ENCODE measurements at regions not wholly inside any gene's neighbourhood (a gene's known extent, or its start where the extent isn't known, plus 50 kb on each side); places are given as distances from the start of the nearest gene placed in this dataset.
A peak's percentile ranks its signal among the peaks of the same experiment; 100 is the strongest.
"Not testable (repeated sequence)": the region's sequence is repeated elsewhere in the genome, so short reads cannot be mapped to it uniquely, and the experiment has no call there.

DNA sequence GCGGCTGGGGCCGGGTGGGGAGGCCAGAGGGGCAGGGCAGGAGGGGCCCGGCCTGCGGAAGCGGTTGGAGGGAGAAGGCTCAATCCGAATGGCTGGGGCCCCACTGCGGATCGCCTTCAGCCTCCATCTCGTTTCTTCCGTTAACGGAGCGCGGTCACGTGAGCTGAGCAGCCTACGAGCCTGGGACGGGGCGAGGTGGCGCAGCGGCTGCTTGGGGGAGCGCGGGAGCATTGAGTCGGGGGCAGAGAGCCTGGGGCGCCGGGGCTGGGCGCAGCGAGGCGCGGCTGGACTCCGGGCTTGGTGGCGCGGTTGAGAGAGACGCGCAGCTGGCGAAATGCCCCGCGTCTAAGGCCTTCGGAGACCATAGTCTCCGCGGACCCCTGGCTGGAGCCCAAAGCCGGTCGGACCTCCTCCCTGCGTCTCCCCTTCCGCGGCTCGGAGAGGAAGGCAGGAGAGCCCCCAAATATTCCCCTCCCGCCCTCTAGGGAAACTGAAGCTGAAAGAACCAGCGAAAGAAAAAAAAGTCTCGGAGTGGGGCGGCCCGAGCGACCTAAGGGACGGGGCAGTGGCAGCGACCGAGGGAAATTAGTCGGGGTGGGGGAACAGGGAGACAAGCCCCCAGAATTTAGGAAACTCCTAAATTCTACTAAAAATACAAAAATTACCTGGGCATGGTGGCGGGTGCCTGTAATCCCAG lies 94.7 kb upstream of the PLEKHM1 start:
- in situ Hi-C loops (cut with HindIII; ENCODE audit: low pct_ligation_motif_present, low pct_unique_long_range_greater_than_20kb, low sequenced_read_pairs), result not testable (repeated sequence)
- peak; percentile 89 for DNase-seq

DNA sequence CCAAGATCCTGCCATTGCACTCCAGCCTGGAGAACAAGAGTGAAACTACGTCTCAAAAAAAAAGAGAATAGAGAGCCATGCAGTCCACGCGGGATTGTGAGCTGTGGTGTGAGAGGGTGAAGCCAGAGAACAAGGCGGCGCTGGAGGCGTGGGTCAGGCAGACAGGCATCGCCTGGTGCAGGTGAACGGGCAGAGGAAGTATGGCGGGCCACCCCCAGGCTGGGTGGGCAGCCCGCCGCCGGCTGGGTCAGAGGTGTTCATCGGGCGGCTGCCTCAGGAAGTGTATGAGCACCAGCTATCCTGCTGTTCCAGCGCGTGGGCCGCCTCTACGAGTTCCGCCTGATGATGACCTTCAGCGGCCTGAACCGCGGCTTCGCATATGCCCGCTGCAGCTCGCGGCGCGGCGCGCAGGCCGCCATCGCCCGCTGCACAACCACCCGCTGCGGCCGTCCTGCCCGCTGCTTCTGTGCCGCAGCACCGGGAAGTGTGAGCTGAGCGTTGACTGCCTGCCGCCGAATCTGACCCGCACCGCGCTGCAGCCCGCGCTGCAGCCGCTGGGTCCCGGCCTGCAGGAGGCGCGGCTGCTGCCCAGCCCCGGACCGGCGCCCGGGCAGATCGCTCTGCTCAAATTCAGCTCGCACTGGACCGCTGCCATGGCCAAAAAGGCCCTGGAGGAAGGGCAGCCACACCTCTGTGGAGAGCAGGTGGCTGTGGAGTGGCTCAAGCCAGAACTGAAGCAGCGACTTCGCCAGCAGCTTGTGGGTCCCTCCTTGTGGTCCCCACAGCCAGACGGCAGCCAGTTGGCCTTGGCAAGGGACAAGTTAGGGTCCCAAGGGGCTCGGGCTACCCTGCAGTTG lies 95.5 kb upstream of the PLEKHM1 start:
- DNase-seq, result peak; percentile 66
- in situ Hi-C loops (cut with HindIII; ENCODE audit: low pct_ligation_motif_present, low pct_unique_long_range_greater_than_20kb, low sequenced_read_pairs), result not testable (repeated sequence)

DNA sequence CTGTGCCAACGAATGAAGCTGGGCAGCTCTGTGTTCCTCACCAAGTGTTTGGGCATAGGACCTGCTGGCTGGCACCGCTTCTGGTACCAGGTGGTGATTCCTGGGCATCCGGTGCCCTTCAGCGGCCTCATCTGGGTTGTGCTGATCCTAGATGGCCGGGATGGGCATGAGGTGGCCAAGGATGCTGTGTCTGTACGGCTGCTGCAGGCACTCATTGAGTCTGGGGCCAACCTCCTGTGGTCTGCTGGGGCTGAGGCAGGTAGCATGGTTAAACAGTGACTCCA lies 96.1 kb upstream of the PLEKHM1 start:
- DNase-seq; in situ Hi-C loops (cut with HindIII; ENCODE audit: low pct_ligation_motif_present, low pct_unique_long_range_greater_than_20kb, low sequenced_read_pairs): not testable (repeated sequence)

DNA sequence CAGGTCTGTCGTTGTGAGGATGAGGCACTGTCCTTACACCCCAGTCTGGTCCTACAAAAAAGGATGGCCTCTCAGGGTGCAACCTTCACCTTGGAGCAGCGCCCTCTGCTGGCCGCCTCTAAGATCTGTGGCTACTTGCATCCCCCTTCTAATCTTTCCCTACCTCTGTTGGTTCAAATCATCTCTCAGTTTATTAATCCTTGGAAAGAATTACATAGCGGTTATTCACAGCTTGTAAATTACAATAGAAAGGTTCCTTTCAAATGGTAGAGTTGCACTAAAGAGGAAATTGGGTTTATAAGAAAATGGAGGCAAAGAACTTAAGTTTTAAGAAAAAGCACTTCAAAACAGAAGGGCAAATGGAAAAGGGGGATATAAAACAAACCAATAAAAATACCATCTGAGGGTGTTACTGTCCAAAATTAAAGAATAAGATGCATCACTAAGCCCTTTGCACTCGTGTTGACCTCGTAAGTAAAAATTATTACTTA lies 102.0 kb upstream of the PLEKHM1 start:
- in situ Hi-C loops (cut with HindIII; ENCODE audit: low pct_ligation_motif_present, low pct_unique_long_range_greater_than_20kb, low sequenced_read_pairs), result not testable (repeated sequence)
- peak; percentile 75 for DNase-seq

DNA sequence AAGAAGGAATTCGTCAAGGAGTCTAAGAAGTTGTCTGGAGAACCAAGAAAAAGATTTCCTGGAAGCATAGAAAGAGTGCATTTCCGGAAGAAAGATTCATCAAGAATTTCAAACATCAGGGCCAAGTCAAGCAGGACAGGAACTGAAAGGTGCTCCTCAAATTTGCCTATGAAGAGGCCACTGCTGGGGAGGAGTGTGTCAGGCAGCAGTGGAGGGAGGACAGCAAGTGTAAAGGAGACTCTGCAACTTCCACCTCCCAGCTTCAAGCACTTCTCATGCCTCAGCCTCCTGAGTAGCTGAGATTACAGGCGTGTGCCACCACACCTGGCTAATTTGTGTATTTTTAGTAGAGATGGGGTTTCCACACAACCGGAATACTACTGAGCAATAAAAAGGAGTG lies 105.8 kb upstream of the PLEKHM1 start:
- in situ Hi-C loops (cut with HindIII; ENCODE audit: low pct_ligation_motif_present, low pct_unique_long_range_greater_than_20kb, low sequenced_read_pairs); DNase-seq: not testable (repeated sequence)

DNA sequence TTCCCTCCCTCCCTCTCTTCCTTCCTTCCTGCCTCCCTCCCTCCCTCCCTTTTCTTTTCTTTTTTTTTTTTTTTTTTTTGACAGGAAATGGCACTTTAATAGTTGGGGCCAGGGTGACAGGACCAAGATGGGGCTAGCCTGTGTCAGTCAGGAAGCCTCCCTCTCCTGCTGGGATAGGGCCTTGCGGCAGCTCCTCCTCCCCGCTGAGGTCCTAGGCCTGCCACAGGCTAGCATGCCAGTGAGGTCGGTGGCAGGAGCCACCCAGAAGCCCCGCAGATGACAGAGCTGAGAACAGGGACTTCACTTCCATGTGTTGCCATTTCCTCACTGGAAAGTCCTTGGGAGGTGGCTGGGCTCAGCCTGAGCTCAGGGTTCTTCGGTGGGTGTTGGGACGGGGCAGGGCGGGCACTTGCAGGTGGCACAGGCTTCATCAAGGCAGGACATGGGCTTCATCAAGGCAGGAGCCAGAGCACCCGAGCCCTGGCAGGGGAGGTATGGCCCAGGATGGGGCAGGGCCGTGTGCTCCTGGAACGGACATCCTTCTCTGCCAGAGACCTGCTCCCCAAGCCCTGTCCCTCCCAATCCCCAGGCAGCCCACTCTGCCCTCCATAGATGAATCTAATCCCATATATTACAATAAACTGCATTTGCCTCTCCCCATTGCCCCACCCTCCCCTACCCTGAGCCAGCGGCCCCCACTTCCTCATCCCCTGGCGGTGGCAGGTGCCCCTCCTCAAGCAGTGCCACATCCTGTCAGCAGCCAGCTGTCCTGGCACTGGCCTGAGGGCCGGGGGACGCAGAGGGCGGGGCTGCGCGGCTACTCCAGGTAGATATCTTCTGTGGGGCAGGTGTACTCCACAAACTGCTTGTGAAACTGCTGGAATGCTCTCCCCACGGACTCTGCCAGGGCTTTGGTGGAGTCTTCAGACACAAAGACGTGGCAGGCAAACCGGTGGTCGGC lies 109.8 kb upstream of the PLEKHM1 start:
- DNase-seq; in situ Hi-C loops (cut with HindIII; ENCODE audit: low pct_ligation_motif_present, low pct_unique_long_range_greater_than_20kb, low sequenced_read_pairs): not testable (repeated sequence)

DNA sequence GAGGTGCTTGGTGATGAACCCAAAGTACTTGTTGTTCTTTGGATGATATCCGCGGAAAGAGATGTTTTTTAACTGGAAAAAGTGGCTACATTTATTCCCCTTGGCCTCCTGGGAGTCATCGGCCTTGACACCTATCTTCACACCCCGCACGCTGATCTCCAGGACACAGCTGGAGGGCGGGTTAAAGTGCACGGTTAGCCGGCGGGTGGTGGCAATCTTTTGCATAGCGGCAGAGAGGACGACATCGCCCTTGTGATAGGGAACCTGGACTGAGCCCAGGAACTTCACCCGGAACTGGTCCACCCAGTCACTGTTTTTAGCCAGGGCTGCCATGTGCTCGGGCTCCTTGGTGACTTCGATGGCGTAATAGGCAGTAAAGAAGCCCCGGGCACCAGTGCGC lies 110.5 kb upstream of the PLEKHM1 start:
- DNase-seq; in situ Hi-C loops (cut with HindIII; ENCODE audit: low pct_ligation_motif_present, low pct_unique_long_range_greater_than_20kb, low sequenced_read_pairs): not testable (repeated sequence)

DNA sequence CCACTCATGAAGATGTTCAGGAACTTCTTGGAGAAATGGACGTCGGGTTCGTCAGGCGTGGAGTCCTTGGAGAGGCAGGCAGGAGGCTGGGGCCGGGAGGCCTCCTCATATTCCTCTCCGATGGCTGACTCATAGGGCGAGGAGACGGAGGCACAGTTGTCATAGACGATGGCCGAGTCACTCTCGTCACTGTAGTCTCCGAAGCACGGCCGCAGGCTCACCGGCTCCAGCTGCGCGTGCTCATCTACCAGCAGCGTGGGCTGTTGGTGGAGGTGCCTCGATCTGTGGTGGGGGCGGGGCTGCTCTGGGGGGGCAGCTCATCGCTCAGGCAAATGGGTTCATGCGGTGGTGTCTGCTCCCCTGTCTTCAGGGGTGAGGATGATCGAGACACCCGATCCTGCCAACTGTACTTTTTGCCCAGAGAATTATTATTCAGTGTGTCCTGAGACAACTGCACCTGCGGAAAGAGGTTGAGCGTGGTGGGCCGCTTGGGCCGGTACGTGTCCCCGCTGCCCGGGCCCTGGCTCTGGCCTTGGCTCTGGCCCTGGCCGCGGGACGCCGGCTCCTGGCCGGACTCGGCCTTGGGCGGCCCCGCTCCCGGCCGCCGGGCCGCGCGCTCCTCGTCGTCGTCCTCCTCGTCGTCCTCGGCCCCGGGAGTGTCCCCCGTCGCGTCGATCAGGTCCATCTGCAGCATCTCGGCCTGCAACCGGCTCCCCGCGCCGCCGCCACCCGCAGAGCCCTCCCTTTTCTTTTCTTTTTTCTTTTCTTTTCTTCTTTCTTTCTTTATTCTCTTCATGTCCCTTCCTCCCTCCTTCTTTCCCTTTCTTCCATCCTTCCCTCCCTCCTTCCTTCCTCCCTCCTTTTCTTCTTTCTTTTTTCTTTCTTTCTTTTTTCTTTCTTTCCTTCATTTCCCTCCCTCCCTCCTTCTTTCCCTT lies 111.4 kb upstream of the PLEKHM1 start:
- DNase-seq; in situ Hi-C loops (cut with HindIII; ENCODE audit: low pct_ligation_motif_present, low pct_unique_long_range_greater_than_20kb, low sequenced_read_pairs): not testable (repeated sequence)

DNA sequence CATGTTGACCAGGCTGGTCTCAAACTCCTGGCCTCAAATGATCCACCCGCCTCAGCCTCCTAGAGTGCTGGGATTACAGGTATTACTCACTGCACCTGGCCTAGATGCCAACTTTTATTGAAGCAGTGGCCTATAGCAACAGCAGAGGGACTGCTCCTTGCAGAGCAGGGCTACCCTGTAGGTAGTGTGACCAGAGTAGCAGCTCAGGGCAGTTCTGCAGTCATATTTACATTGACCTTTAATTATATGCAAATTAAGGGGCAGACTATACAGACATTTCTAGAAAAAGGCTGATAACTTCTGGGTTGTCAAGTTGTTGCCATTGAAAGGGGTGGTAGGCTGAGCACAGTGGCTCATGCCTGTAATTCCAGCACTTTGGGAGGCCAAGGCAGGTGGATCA lies 115.2 kb upstream of the PLEKHM1 start:
- in situ Hi-C loops (cut with HindIII; ENCODE audit: low pct_ligation_motif_present, low pct_unique_long_range_greater_than_20kb, low sequenced_read_pairs); DNase-seq: not testable (repeated sequence)

DNA sequence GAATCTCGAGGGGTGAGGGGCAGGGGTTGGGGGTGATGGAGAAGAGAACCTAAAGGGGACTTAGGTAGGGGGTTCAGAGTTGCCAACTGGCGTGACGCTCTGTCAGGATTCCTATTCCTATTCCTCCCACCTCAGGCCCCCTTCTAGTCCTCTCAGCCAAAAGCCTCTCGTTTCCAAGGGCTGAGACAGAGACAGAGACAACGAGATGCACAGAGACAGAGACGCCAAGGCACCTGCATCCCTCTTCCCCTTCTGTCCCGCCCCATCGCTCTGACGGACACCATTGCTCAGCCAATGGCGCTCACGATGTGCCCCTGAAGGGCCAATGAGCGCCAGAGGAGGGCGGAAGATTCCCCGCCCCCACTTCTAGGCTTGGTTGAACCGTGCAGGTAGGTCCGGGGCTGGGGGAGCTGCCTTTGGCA lies 129.5 kb upstream of the PLEKHM1 start:
- in situ Hi-C loops (cut with HindIII; ENCODE audit: low pct_ligation_motif_present, low pct_unique_long_range_greater_than_20kb, low sequenced_read_pairs), result not testable (repeated sequence)
- DNase-seq, result peak; percentile 64

DNA sequence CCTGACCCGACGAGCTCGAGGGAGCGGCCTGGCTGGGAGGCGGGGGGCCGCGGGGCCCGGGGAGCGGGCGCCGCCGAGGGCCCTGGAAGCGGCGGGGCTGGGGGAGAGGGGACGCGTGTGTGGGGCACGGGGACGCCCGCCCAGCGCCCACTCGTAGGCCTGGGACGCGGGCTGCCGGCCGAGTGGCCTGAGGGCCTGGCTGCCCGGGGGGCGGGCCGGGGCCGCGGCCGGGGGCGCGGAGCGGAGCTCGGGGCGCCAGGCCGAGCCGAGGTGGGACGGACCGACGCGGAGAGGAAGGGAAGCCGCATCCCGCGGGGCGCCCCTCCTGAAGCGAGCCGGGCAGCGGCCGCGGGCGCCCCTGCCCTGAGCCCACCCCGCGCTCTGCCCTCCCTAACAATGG lies 129.9 kb upstream of the PLEKHM1 start:
- in situ Hi-C loops (cut with HindIII; ENCODE audit: low pct_ligation_motif_present, low pct_unique_long_range_greater_than_20kb, low sequenced_read_pairs); DNase-seq: not testable (repeated sequence)

DNA sequence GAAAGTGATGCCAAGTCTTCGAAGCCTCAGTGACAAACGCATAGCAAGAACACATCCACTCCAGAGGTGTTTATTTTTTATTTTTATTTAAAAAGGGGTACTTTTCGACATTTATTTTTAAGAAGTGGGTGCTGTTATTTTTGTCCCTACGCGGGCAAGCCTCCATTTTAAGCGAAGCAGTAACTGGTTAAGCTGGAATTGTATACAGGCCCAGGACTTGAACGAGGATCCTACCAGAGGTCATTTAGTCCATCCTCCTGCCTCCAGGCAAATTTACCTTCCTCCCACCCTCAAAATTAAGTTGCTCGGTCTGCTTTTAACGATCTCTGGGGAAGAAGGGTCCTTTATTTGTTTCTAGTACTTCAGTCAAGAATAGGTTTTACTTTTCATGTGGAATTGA lies 130.6 kb upstream of the PLEKHM1 start:
- in situ Hi-C loops (cut with HindIII; ENCODE audit: low pct_ligation_motif_present, low pct_unique_long_range_greater_than_20kb, low sequenced_read_pairs); DNase-seq: not testable (repeated sequence)

DNA sequence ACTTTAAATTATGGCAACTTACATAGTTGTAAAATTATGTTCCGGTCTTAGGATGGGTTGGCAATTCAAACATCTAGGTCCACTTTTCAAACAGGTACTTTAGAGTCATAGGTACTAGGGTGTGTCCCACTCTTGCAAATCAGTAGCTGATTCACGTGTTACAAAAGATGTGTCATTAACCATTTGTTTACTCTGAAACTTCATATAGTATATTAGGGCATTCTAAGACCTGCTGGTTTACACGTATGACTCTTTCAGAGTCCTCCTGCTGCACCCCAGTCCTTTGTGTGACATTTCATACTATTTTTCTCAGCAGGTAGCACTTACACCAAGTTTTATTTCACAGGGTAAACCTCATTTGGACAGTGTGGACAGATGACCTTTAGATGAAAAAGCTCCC lies 131.8 kb upstream of the PLEKHM1 start:
- in situ Hi-C loops (cut with HindIII; ENCODE audit: low pct_ligation_motif_present, low pct_unique_long_range_greater_than_20kb, low sequenced_read_pairs); DNase-seq: not testable (repeated sequence)

DNA sequence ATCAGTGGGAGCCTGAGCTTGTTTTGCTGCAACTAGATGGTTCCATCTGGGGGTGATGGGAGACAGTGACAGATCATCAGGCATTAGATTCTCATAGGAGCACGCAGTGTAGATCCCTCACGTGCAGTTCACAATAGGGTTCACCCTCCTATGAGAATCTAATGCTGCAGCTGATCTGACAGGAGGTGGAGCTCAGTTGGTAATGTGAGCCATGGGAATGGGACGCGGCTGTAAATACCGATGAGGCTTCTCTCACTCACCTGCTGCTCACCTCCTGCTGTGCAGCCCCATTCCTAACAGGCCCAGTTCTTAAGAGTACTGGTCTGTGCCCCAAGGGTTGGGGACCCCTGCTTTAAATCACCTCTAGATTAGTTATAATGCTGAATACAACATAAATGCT lies 137.5 kb upstream of the PLEKHM1 start:
- in situ Hi-C loops (cut with HindIII; ENCODE audit: low pct_ligation_motif_present, low pct_unique_long_range_greater_than_20kb, low sequenced_read_pairs), result no loop called here

DNA sequence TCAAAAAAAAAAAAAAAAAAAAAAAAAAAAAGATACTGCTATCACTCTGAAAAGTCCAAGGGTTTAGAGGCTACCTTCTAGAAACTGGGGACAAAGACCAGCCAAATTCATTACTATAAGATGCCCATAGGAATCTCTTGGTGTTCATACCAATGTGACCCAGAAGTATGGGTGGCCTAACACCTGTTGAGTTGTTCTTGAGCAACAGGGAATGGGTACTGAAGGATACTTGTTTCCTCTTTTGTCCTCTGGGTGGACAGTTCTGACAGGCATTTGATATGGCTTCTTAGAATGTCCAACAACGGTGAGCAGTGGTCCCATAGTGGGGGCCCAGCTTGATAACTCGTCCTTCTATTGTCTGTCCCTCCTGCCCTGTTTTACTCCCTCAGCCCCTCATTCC lies 141.4 kb upstream of the PLEKHM1 start:
- in situ Hi-C loops (cut with HindIII; ENCODE audit: low pct_ligation_motif_present, low pct_unique_long_range_greater_than_20kb, low sequenced_read_pairs), result no loop called here

More for the DNA sequence above, 137.5 kb upstream of the PLEKHM1 start:
- DNase-seq, result no peak

DNA sequence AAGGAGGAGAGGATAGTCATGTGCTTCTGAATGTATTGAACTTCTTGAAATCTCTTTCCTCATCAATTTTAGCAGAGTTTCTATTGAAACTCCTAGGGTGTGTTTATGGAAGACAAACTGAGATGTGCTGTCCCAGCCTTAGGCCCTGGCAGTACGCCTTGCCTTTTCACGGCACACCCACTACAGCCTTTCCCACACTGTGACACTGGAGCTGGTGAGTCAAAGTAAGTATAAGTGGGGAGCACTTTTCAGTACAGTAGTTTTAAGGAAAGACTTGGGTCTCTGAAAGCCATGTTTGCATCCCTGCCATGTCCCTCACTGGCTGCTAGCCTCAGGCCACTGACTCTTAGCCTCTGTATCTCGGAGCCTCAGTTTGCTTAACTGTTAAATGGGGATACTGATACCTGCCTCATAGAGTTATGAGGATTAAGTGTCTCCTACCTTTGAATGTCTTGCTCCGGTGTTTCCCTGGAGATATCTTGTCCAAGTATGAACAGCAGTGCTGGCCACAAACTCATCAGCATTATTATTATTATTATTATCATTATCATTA lies 144.7 kb upstream of the CRHR1 start:
- in situ Hi-C loops (cut with HindIII; ENCODE audit: low pct_ligation_motif_present, low pct_unique_long_range_greater_than_20kb, low sequenced_read_pairs), result no loop called here
- DNase-seq, result no peak

More for the DNA sequence above, 141.4 kb upstream of the PLEKHM1 start:
- no peak for DNase-seq

DNA sequence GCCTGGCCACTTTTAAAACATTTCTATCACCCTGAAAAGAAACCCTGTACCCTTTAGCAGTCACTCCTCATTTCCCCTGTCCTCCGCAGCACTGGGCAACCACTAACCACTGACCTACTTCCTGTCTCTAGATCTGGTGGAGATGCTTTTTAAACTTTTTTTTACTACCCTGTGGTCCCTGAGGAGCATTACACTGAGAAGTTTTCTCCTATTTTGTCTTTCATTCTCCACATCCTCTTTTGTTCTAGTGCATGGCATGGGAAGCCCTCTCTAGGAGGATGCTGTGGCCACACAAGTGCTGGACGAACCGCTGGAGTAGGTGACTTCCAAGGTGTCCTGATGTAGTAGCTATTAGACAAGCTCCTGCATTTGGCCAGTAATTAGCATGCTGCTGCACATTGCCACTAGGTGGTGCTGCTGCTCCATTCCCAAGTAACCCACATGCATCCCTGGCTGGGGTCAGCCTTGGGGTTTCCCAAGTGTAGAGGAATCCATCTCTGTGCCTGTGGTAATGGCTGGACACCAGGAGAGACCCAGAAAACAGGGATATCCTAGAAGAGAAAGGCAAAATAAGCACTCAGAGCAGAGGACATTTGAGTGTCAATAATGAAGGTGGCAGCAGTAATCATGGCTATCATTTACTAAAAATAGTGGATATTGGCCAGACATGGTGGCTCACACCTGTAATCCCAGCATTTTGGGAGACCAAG lies 143.8 kb upstream of the CRHR1 start:
- DNase-seq, result peak; percentile 77
- in situ Hi-C loops (cut with HindIII; ENCODE audit: low pct_ligation_motif_present, low pct_unique_long_range_greater_than_20kb, low sequenced_read_pairs), result no loop called here

Measured in ACHN (cell line).